Muscle of back (tissue), 3 donors: ENCODE measurements at regions not wholly inside any gene's neighbourhood (a gene's known extent, or its start where the extent isn't known, plus 50 kb on each side); places are given as distances from the start of the nearest gene placed in this dataset.
"Not testable (repeated sequence)": the region's sequence is repeated elsewhere in the genome, so short reads cannot be mapped to it uniquely, and the experiment has no call there.

ENCODE experiments used
- DNase-seq, 3 donors: peaks; one replicate each; pipeline versions ENCODE4 v3.0.0 to v3.0.0-alpha.2; 2013

GRCh38 chr18:66440433-66440832 is 163.5 kb downstream of the CDH19 start:
- no peak for DNase-seq

DNA sequence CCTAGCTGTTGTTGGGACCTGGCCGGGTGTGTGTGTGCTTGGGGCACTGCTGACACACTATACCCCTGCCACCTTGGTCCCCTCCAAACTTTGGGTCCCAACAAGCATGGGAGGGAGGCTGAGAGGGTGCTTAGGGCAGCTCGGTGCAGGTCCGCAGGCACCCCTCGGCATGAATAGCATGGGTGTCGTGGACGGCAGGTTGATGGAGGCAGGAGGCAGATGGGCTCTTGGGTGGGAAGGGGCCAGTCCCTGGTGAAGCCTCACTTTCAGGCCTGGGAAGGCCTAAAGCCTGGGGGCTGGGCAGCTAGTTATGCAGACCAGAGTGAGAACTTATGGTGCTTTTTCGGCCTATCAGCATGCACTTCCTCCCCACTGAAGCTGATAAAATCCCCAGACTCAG is 164.2 kb downstream of the CDH19 start:
- DNase-seq: no peak

DNA sequence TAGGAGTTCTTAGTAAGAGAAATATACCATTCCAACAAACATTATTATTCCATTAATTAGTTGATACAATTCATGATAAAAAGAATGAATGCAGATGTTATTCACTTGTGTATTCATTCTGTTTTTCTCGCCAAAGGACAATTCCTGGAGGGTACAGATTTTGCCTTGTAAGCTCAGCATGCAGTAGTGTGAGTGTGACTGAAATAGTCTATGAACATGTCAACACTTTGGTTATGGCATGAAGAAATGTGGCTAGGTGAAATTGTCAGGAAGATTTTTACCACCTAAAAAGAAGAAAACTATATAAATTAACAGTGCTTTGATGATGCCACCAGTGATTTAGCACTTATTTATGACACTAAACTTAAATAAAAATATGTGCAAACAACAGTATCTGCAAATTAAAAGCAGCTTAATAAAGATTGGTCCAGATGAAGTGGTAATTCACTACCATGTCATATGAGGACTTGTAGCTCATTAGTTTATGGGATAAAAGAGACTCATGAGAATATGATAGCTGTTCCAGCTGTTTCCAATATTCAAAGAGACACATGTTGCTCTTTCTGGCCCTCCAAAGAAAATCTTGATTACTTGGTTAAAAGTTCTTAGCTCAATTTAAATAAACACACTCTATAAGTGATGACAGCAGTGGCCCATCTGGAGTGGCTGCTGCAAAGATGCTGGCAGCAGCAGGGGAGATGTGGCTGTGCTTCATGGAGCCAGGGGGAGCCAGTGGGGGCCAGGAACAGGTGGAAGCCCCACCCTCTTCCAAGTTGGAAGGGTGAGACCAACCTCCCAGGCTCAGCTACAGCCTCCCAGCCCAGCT is 165.0 kb downstream of the CDH19 start:
- DNase-seq: peak in 1 of 3 donors; percentile 1

GRCh38 chr18:66432636-66433035 is 171.3 kb downstream of the CDH19 start:
- DNase-seq: no peak

DNA sequence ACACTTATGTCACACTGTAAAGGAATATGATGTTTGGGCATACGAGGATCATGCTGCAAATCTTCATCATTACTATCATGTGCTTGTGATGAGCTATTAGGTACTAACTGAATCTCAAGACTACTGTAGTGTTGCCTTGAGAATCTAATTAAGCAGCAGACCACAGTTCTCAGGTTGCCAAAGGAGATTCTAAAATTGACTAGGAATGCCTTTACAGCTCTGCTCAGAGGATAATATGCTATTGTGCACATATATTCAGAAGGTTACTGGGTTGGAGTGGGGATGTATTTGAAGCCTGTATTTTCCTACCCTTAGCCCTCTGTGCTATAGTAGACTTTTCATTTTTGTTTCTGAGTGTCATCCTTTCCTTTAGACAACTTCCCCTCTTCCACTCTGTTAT is 175.1 kb downstream of the CDH19 start:
- no peak for DNase-seq

DNA sequence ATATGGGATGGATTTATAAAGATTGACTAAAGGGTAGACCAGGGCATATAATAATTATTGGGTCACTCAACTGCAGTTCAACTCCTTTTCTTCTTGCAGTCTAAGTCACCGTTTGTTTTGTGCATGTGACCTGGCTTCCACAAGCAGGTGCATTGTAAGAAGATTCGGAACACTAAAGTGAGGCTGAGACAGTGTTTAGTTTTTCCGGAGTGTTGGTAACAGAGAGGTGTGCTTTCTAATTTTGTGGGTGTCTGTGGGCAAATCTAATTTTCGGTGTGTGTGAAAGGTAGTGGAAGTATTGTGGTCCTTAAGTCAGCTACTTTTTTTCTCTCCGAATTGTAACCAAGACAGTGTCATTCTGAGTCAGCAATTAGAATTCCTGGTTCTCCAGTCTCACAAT is 184.5 kb downstream of the CDH19 start:
- no peak for DNase-seq

GRCh38 chr18:66410692-66411091 is 193.2 kb downstream of the CDH19 start:
- no peak for DNase-seq

DNA sequence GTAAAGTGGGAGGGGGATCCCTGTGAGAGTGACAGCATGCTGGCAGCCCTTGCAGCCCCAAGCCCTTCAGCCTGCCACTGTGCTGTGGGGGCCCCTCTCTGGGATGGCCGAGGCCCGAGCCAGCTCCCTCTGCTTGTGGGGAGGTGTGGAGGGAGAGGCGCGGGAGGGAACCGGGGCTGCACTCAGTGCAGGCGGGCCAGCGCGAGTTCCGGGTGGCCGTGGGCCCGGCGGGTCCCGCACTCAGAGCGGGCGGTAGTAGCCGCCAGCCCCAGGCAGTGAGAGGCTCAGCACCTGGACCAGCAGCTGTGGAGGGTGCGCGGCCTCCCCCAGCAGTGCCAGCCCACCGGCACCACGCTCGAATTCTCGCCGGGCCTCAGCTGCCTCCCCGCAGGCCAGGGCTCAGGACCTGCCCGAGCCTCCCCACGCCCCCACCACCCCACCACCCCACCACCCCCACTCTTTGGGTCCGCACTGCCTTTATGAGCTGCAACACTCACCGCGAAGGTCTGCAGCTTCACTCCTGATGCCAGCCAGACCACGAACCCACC is 208.1 kb downstream of the CDH19 start:
- DNase-seq: no peak

DNA sequence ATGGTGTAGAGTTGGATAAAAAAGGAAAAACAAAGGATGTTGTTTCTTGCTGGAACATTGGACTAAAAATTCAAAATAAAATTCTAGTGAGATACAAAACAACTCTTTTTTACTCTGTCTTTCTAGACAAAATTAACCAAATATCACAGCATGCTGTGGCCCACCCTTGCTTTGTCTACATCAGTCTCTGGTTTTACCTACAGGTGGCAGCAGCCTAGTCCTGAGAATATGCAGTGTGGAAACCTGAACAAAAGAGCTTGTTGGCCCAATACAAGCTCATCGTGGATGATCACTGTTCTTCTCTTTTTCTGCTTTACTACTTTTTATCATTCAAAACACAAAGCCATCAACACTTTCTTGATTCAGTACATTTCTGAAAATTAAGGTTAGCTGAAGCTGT is 210.4 kb downstream of the CDH19 start:
- DNase-seq: no peak

- DNase-seq: no peak
Observed at GRCh38 chr18:66377291-66377690, 226.6 kb downstream of the CDH19 start.

DNA sequence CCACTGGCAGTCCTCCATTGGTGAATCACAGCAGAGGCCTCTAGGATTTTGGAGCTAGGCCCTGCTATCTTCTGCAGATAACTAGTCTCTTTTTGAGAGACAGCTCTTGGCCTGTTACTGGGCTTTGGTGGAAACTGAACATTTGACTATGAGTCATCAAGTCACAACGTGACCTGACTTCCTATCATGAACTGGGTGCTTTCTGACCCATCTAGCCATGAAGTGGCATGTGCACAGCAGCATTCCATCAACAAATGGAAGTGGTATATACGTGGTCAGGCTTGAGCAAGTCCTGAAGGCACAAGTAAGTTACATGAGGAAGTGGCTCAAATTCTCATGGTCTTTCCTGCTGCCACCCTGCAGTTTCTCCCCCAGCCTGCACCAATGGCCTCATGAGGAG is 228.5 kb downstream of the CDH19 start:
- not testable (repeated sequence) for DNase-seq

DNA sequence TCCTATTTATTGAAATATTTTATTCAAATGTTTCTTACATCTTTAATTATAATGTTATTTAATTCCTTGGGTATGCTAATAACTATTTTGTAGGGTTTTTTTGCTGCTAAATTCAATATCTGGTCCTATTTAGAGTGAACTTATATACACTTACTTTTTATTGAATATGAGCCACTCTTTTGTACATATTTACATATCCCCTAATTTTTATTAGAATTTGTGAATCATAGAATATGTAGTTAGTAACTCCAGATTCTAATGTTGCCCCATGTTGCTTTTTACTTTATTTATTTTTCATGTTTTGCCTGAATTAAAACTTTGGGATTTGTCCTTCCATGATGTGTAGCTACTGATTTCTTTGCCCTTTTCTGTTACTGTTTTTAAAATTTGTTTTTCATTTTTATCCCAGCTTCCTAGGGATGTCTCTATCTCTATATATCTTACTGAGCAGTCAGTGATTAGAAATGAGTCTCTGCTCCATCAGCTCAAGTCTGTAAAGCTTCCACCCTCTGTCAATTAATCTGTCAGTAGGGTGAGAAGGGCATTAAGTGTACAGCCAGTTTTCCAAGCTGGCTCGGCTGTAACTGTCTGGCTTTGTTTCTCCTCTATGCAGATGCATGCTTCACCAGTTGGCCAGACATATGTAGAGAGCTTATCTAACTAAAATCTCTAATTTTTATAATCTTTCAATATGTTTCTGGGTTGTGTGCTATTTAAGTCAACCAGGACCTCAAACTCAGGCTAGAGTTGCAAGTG is 256.9 kb downstream of the CDH19 start:
- DNase-seq: no peak

DNA sequence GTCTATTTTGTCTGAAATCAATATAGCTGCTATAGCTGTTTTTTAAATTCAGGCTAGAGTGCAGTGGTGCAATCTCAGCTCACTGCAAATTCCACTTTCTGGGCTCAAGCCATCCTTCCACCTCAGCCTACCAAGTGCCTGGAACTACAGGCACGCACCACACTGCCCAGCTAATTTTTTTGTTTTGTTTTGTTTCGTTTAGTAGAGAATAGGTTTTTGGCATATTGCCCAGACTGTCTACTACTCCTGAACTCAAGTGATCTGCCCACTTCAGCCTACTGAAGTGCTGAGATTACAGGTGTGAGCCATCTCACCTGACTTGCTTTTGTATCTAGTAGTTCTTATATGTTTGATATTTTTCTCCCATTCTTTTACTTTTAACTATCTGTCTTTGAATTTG is 259.7 kb downstream of the CDH19 start:
- no peak for DNase-seq

DNA sequence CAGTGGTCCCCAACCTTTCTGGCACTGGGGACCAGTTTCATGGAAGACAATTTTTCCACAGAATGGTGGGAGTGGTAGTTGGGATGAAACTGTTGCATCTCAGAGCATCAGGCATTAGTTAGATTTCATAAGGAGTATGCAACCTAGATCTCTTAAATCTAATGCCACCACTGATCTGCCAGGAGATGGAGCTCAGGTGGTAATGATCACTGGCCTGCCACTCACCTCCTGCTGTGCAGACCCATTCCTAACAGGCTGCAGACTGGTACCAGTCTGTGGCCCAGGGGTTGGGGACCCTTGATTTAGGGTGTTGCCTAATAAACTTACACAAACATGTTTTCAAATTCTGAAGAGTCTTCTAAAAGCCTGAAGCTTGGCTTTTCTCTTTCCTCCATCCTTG is 261.3 kb downstream of the CDH19 start:
- DNase-seq: no peak

DNA sequence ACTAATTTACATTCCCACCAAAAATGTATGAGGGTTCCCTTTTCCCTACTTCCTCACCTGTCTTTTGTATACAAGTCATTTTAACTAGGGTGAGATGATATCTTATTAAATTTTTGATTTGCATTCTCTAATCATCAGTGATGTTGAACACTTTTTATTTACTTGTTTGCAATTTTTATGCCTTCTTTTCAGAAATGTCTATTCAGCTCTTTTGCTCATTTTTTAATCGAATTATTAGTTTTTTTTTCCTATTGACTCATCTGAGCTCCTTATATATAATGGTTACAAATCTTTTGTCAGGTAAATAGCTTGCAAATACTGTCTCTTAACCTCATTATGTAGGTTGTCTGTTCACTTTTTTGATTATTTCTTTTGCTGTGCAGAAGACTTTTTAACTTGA is 269.4 kb downstream of the CDH19 start:
- DNase-seq: no peak

DNA sequence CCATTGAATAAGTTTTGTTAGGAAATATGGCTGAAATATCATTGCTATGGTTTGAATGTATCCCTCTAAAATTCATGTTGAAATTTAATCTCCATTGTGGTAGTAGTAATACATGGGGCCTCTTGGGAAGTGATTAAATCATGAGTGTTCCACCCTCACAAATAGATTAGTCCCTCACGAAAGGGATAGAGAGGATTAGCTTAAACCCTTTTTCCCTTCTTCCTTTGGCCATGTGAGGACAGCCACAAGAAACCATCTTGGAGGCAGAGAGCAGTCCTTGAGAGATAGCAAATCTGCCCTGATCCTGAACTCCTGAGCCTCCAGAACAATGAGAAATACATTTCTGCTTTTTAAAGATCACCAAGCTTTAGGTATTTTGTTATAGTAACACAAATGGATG is 274.2 kb downstream of the CDH19 start:
- no peak for DNase-seq

GRCh38 chr18:66328296-66328878 is 275.5 kb downstream of the CDH19 start:
- DNase-seq: no peak

DNA sequence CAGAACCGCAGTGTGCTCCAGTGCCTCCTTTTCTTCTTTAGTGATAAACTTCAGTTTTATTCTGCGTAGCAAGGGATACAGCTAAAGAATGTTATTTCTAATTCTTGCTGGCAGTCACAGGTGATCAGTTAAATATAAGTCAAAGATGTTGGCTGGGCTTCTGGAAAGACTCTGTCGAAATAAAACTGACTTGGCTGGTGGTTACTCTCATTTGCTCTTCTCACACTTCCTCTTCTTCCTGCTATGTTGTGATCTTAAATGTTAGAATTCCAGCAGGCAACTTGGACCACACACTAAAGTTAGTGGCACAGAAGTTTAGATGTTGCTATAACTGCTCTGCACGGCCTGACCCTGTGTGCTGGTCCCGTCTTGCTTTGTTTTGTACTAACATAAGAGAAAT is 278.6 kb downstream of the CDH19 start:
- peak in 2 of 3 donors; percentile 2 to 13 for DNase-seq

DNA sequence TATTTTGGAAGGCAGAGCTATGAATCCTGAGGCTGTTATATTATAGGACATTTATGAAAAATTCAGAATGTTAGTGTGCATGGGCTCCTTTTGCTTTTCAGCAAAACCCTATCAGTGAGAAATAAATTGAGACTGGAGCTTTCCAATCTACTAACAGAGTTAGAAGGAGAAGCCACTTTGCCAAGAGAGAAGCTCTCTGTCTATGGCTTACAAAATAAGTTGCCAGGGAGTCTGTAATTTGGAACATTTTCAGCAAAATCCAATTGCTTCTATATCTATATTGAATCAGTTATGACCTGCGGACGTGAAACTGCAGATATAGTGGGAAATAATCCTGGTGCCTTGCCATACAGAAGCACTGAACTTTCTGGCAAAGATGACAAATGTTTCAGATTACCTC is 279.3 kb downstream of the CDH19 start:
- DNase-seq: no peak

DNA sequence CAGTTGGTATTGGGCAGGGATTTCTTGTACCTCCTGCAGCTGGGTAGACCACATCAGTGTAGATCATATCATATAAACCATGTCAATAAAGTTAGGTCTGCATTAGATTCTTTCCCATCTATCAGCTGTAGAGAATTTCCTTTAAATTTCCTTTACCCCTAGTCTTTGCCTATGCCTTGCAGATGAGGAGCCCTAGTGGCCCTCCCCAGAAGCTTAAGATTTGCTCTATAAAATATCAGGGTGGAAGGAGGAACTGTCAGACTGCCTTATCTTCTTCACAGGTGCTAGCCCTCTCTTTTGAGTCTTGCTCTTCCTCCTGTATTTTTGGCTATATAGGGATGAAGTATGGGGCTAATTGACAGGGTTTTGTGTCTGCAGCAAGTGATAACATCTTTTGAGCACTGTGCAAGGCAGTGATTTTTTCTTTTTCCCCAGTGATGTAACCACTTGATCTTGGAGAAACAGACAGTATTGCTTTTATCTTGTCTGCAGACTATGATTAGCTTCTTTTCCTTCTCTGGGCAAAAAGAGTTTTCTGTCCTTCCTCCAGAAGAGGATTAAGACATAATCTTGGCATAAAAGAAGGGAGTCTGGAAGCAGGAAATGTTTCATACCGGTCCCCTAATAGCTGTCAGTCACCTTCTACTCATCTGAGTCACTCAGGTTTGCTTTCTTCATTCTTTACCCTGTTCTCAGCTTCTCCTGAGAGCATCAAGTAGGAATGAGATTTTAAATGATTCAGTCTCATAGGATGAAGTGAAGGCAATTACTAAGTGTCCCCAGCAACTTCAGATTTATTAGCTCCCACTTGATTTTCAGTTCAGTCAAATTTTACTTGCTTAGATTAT is 286.4 kb downstream of the CDH19 start:
- DNase-seq: no peak

- no peak for DNase-seq
Observed at GRCh38 chr18:66316701-66317100, 287.2 kb downstream of the CDH19 start.

DNA sequence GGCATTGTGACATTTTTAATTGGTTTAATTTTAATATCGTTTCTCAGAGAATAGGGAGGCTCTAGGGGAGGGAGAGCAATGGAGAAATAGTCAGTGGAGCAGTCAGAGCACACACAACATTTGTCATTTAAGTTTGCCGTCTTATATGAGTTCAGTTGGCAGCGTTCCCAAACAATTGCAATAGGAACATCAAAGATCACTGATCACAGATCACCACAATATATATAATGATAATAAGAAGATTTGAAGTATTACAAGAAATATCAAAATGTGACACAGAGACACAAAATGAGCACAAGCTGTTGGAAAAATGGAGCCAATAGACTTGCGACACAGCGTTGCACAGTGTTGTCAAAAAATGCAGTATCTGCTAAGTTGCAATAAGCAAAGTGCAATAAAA is 303.7 kb downstream of the CDH19 start:
- no peak for DNase-seq
